CD4-positive, alpha-beta T cell treated with Interleukin-12 subunit alpha and Interleukin-12 subunit beta, for 1 hour (primary cell): ENCODE measurements at regions not wholly inside any gene's neighbourhood (a gene's known extent, or its start where the extent isn't known, plus 50 kb on each side); places are given as distances from the start of the nearest gene placed in this dataset.
A peak's percentile ranks its signal among the peaks of the same experiment; 100 is the strongest.

Source experiments
- DNase-seq: peaks from one replicate; pipeline ENCODE4 v3.0.0-alpha.2; 2020

- DNase-seq = no peak
These were observed 55.4 kb upstream of the SCEL start for GRCh38 chr13:77480066-77480465.

GRCh38 chr13:77479326-77479725 is 56.2 kb upstream of the SCEL start:
- DNase-seq = no peak

GRCh38 chr13:77477299-77477848 is 58.1 kb upstream of the SCEL start:
- no peak for DNase-seq

- DNase-seq = no peak
These were observed 59.0 kb upstream of the SCEL start for GRCh38 chr13:77476456-77476855.

- DNase-seq = no peak
These were observed 60.0 kb upstream of the SCEL start for GRCh38 chr13:77475345-77476084.

GRCh38 chr13:77470986-77471385 is 64.5 kb upstream of the SCEL start:
- no peak for DNase-seq

GRCh38 chr13:77466753-77467422 is 68.6 kb upstream of the SCEL start:
- no peak for DNase-seq

GRCh38 chr13:77465603-77466195 is 69.8 kb upstream of the SCEL start:
- DNase-seq = no peak

GRCh38 chr13:77460195-77460594 is 75.3 kb upstream of the SCEL start:
- DNase-seq = peak; percentile 9

- DNase-seq = no peak
These were observed 75.9 kb upstream of the SCEL start for GRCh38 chr13:77459592-77459991.

- no peak for DNase-seq
These were observed 76.8 kb upstream of the SCEL start for GRCh38 chr13:77458736-77459135.

- DNase-seq = no peak
These were observed 77.5 kb upstream of the SCEL start for GRCh38 chr13:77457966-77458365.

GRCh38 chr13:77456271-77456670 is 79.2 kb upstream of the SCEL start:
- no peak for DNase-seq

- no peak for DNase-seq
These were observed 86.2 kb upstream of the SCEL start for GRCh38 chr13:77449265-77449664.

GRCh38 chr13:77448689-77449088 is 86.8 kb upstream of the SCEL start:
- no peak for DNase-seq

- DNase-seq = no peak
These were observed 92.0 kb upstream of the SCEL start for GRCh38 chr13:77443511-77443910.

- no peak for DNase-seq
These were observed 98.2 kb upstream of the SCEL start for GRCh38 chr13:77437267-77437666.

GRCh38 chr13:77434289-77434688 is 101.2 kb upstream of the SCEL start:
- DNase-seq = no peak

GRCh38 chr13:77431449-77431848 is 104.1 kb upstream of the SCEL start:
- DNase-seq = no peak

GRCh38 chr13:77430377-77430951 is 103.6 kb upstream of the MYCBP2 start:
- DNase-seq = no peak

GRCh38 chr13:77429320-77430142 is 102.6 kb upstream of the MYCBP2 start:
- DNase-seq = no peak

GRCh38 chr13:77425705-77426104 is 98.8 kb upstream of the MYCBP2 start:
- no peak for DNase-seq

- no peak for DNase-seq
These were observed 96.4 kb upstream of the MYCBP2 start for GRCh38 chr13:77423296-77423695.
